Panc1 (cell line): ENCODE measurements at regions not wholly inside any gene's neighbourhood (a gene's known extent, or its start where the extent isn't known, plus 50 kb on each side); places are given as distances from the start of the nearest gene placed in this dataset.

Experiments used
- ATAC-seq: fragments of 200-7000 bp; cut with Tn5 transposase; 2 replicates; pipeline ENCODE4 v1.9.1; 2020; ENCODE audit warnings: mild to moderate bottlenecking, moderate library complexity
- BruUV-seq: library from RNA; stranded (reverse); fragments of 400-500 nt; replicated peaks from 2 replicates; lab custom pipeline; 2021; lab: Mats Ljungman, UMichigan
- CTCF ChIA-PET: fragments of 300-600 bp; sonication (Branson Sonifier 250); formaldehyde crosslinking; loops from one replicate; lab custom pipeline; 2022; ENCODE audit warnings: antibody characterized with exemption; lab: Charles Lee
- POLR2A ChIA-PET: fragments of 300-600 bp; sonication (Branson Sonifier 250); formaldehyde crosslinking; loops from one replicate; lab custom pipeline; 2022; ENCODE audit warnings: antibody characterized with exemption; lab: Charles Lee
- DNase-seq: peaks from one replicate; pipeline ENCODE4 v3.0.0-alpha.2; 2010; ENCODE audit warnings: low read depth, low spot score
- H3K27ac ChIP-seq: 2 replicates; pipeline ENCODE4 v1.5.1; 2011; ENCODE audit warnings: mild to moderate bottlenecking, low read length, inconsistent platforms
- H3K27me3 ChIP-seq: fragments of 200-500 bp; sonication (Bioruptor generic); 2 replicates; pipeline ENCODE4 v1.6.0; 2014; ENCODE audit warnings: low read length, inconsistent platforms; ENCODE audit not compliant: control insufficient read depth, insufficient read depth
- H3K36me3 ChIP-seq: fragments of 200-500 bp; sonication (Bioruptor generic); 2 replicates; pipeline ENCODE4 v1.5.1; 2014; ENCODE audit warnings: inconsistent platforms, mild to moderate bottlenecking, low read length, moderate library complexity; ENCODE audit not compliant: control insufficient read depth, insufficient read depth
- H3K4me1 ChIP-seq: 2 replicates; pipeline ENCODE4 v1.5.1; 2011; ENCODE audit warnings: inconsistent platforms, mild to moderate bottlenecking, low read length, moderate library complexity; ENCODE audit not compliant: control insufficient read depth, insufficient read depth
- H3K4me3 ChIP-seq, 2 experiments: 2 replicates each; pipeline ENCODE4 v1.5.1; 2011 to 2012; ENCODE audit warnings: low read depth in 2 of 2, low read length in 2 of 2, mild to moderate bottlenecking in 2 of 2, inconsistent platforms in 1 of 2, moderate library complexity in 1 of 2
- H3K9me3 ChIP-seq: fragments of 200-500 bp; sonication (Bioruptor generic); 2 replicates; pipeline ENCODE4 v1.5.1; 2014; ENCODE audit warnings: low read depth, mild to moderate bottlenecking, inconsistent platforms, low read length, moderate library complexity; ENCODE audit not compliant: control insufficient read depth, insufficient read depth
- POLR2AphosphoS5 ChIP-seq: IDR thresholded peaks from 2 replicates; pipeline ENCODE4 v1.6.1; 2012; ENCODE audit warnings: mild to moderate bottlenecking, low read depth, low read length, moderate library complexity
- SIN3A ChIP-seq: IDR thresholded peaks from 2 replicates; pipeline ENCODE4 v1.6.1; 2012; ENCODE audit warnings: low read depth, mild to moderate bottlenecking, low read length, moderate library complexity, borderline replicate concordance; ENCODE audit not compliant: insufficient read depth
- TCF7L2 ChIP-seq: IDR thresholded peaks from 2 replicates; pipeline ENCODE4 v1.6.1; 2011; ENCODE audit warnings: mild to moderate bottlenecking, low read depth, low read length, inconsistent platforms
- in situ Hi-C: cut with HindIII; loops from 2 replicates; pipeline ENCODE4 v1.10.0; 2016; ENCODE audit warnings: low sequenced_read_pairs, low pct_unique_long_range_greater_than_20kb
- intact Hi-C: fragments of 100-400 bp; cut with micrococcal nuclease; formaldehyde crosslinking; loops from one replicate; pipeline ENCODE4 v1.10.0; 2022; ENCODE audit not compliant: unreplicated experiment
- TF ChIP-seq, protein P1 (sequence below), 2 experiments: IDR thresholded peaks; 2 replicates each; pipeline ENCODE4 v1.6.1; 2011 to 2012; ENCODE audit warnings: low read depth in 2 of 2, control low read depth in 1 of 2, low read length in 1 of 2, mild to moderate bottlenecking in 1 of 2, moderate library complexity in 1 of 2; ENCODE audit not compliant: insufficient read depth in 1 of 2
- TF ChIP-seq, protein P2 (sequence below): fragments of 450-650 bp; IDR thresholded peaks from 2 replicates; pipeline ENCODE4 v1.5.1; 2017; ENCODE audit warnings: mild to moderate bottlenecking

DNA sequence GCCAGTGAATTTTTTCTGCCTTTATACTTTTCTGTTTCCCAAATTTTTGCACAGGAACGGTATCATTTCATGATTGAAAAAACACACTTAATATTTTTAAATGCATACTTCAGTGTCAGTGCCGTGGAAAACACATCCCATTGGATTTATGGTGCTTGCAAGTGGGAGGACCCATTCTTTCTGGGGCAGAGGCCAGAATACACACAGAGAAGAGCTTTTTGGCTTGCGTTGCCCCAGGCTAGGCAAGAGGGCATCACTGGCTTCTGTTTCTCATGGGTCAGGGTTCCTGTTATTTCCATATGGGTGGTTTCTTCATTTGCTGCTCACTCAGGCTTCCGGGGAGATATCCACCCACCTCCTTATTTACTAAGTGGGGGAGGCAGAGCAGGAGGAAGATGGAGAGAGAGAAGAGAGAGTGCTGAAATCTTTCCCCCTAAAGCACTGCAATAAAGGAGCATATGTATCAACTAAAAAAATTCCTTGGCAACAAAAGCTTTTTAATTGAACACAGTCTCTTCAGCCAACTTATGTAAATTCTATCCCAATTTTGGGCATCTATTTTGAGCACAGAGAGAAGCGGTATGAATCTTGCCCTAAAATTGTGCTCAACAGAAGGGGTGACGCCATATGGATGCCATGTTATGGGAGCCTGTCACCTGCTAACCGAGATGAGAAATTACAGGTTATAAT, 66.0 kb upstream of the KIRREL3 start:
- intact Hi-C loops = no loop called here
- no peak for DNase-seq
- POLR2A ChIA-PET = no interaction called here
- Histone ChIP-seq H3K4me1 (no peaks in the 10 kb centered on the region), H3K36me3 (no peaks in the 10 kb centered on the region), H3K9me3 (no peaks in the 10 kb centered on the region), H3K27me3 (0 out of 2 replicates have a peak, but pooled peaks cover 6% of the 10 kb centered on the region), H3K4me3 (no peak overlapping the region), H3K27ac (no peak overlapping the region)
- in situ Hi-C loops = no loop called here
- BruUV-seq = no TSS peak
- TF ChIP-seq, protein P1, sequence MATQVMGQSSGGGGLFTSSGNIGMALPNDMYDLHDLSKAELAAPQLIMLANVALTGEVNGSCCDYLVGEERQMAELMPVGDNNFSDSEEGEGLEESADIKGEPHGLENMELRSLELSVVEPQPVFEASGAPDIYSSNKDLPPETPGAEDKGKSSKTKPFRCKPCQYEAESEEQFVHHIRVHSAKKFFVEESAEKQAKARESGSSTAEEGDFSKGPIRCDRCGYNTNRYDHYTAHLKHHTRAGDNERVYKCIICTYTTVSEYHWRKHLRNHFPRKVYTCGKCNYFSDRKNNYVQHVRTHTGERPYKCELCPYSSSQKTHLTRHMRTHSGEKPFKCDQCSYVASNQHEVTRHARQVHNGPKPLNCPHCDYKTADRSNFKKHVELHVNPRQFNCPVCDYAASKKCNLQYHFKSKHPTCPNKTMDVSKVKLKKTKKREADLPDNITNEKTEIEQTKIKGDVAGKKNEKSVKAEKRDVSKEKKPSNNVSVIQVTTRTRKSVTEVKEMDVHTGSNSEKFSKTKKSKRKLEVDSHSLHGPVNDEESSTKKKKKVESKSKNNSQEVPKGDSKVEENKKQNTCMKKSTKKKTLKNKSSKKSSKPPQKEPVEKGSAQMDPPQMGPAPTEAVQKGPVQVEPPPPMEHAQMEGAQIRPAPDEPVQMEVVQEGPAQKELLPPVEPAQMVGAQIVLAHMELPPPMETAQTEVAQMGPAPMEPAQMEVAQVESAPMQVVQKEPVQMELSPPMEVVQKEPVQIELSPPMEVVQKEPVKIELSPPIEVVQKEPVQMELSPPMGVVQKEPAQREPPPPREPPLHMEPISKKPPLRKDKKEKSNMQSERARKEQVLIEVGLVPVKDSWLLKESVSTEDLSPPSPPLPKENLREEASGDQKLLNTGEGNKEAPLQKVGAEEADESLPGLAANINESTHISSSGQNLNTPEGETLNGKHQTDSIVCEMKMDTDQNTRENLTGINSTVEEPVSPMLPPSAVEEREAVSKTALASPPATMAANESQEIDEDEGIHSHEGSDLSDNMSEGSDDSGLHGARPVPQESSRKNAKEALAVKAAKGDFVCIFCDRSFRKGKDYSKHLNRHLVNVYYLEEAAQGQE (IDR thresholded peaks at IDR 0.05; ENCODE audit: insufficient read depth in 1 of 2, low read depth in 2 of 2, low read length in 1 of 2) = no peak
- TF ChIP-seq, protein P2, sequence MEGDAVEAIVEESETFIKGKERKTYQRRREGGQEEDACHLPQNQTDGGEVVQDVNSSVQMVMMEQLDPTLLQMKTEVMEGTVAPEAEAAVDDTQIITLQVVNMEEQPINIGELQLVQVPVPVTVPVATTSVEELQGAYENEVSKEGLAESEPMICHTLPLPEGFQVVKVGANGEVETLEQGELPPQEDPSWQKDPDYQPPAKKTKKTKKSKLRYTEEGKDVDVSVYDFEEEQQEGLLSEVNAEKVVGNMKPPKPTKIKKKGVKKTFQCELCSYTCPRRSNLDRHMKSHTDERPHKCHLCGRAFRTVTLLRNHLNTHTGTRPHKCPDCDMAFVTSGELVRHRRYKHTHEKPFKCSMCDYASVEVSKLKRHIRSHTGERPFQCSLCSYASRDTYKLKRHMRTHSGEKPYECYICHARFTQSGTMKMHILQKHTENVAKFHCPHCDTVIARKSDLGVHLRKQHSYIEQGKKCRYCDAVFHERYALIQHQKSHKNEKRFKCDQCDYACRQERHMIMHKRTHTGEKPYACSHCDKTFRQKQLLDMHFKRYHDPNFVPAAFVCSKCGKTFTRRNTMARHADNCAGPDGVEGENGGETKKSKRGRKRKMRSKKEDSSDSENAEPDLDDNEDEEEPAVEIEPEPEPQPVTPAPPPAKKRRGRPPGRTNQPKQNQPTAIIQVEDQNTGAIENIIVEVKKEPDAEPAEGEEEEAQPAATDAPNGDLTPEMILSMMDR = no peak
- TF ChIP-seq POLR2AphosphoS5 (no peak), TCF7L2 (no peak), SIN3A (no peak)
- no peak for ATAC-seq
- CTCF ChIA-PET = no interaction called here

DNA sequence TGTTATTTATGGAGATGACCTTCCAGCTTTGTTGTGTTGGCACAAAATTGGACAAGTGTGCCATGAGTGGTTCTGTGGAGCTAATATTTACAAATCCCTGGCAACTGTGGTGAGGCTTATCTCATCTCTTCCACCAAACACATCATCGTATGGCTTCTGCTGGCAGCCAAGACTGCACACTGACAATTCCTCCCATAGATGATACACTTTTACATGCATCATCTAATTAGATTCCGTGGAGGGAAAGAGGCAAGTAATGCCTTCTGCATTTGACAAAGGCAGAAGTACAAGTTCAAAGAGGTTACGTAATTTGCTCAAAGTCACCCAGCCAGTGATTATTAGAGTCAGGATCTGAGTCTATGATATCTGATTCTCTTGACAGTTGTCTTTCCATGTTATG, 62.7 kb upstream of the KIRREL3 start:
- H3K27ac ChIP-seq = no peak overlapping the region
- intact Hi-C loops = no loop called here
- ChIA-PET POLR2A (no interaction called here), CTCF (no interaction called here)
- H3K4me3 ChIP-seq = no peak overlapping the region
- H3K27me3 ChIP-seq = 0 out of 2 replicates have a peak, but pooled peaks cover 5% of the 10 kb centered on the region
- no peaks in the 10 kb centered on the region for H3K4me1 ChIP-seq
- H3K9me3 ChIP-seq = no peaks in the 10 kb centered on the region
- no peak for TF ChIP-seq TCF7L2
- TF ChIP-seq, protein P1 (IDR thresholded peaks at IDR 0.05; ENCODE audit: insufficient read depth in 1 of 2, low read depth in 2 of 2, low read length in 1 of 2) = no peak
- TF ChIP-seq SIN3A = no peak
- no peak for TF ChIP-seq POLR2AphosphoS5
- TF ChIP-seq, protein P2 = no peak
- BruUV-seq = no TSS peak
- ATAC-seq = no peak
- in situ Hi-C loops = no loop called here
- no peak for DNase-seq
- no peaks in the 10 kb centered on the region for H3K36me3 ChIP-seq
